GM13977 (cell line): ENCODE measurements at regions not wholly inside any gene's neighbourhood (a gene's known extent, or its start where the extent isn't known, plus 50 kb on each side); places are given as distances from the start of the nearest gene placed in this dataset.

ENCODE experiments used
- DNase-seq: peaks from one replicate; pipeline ENCODE4 v3.0.0; 2012; ENCODE audit warnings: low spot score
- in situ Hi-C: fragments of 300-500 bp; cut with MboI; formaldehyde crosslinking; loops from one replicate; pipeline ENCODE4 v1.12.0; 2022; ENCODE audit warnings: low sequenced_read_pairs, low pct_unique_long_range_greater_than_20kb, mixed read lengths, inconsistent platforms; ENCODE audit not compliant: unreplicated experiment
- TF ChIP-seq, protein P1 (sequence below): IDR thresholded peaks from 2 replicates; pipeline ENCODE4 v1.5.1; 2012; ENCODE audit warnings: mild to moderate bottlenecking, control low read depth; ENCODE audit not compliant: insufficient read depth; ENCODE audit errors: extremely low read depth, missing control alignments

DNA sequence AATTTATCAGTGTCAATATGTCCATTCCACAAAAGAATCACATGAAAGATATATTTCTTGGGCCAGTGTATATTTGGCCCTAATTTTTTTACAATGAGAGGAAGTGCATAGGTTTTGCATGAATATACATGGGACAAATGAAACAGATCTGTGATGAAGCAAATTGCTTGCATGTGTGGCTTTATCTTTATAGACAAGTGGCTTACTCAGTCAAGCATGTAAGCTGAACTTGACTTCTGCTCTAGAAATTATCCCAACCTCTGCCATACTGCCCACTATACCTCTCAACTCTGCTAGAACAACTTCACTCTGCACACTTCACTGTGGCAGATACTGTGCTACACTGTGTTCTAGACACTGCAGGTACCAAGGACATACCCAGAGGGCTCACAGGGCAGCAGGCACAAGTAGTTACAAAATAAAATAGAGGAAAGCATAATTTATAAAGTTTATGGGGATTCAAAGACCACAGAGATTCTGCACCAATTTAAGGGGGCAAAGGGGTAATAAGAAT, 349.2 kb upstream of the HSF2 start:
- DNase-seq: no peak
- in situ Hi-C loops: no loop called here
- TF ChIP-seq, protein P1, sequence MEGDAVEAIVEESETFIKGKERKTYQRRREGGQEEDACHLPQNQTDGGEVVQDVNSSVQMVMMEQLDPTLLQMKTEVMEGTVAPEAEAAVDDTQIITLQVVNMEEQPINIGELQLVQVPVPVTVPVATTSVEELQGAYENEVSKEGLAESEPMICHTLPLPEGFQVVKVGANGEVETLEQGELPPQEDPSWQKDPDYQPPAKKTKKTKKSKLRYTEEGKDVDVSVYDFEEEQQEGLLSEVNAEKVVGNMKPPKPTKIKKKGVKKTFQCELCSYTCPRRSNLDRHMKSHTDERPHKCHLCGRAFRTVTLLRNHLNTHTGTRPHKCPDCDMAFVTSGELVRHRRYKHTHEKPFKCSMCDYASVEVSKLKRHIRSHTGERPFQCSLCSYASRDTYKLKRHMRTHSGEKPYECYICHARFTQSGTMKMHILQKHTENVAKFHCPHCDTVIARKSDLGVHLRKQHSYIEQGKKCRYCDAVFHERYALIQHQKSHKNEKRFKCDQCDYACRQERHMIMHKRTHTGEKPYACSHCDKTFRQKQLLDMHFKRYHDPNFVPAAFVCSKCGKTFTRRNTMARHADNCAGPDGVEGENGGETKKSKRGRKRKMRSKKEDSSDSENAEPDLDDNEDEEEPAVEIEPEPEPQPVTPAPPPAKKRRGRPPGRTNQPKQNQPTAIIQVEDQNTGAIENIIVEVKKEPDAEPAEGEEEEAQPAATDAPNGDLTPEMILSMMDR: no peak

DNA sequence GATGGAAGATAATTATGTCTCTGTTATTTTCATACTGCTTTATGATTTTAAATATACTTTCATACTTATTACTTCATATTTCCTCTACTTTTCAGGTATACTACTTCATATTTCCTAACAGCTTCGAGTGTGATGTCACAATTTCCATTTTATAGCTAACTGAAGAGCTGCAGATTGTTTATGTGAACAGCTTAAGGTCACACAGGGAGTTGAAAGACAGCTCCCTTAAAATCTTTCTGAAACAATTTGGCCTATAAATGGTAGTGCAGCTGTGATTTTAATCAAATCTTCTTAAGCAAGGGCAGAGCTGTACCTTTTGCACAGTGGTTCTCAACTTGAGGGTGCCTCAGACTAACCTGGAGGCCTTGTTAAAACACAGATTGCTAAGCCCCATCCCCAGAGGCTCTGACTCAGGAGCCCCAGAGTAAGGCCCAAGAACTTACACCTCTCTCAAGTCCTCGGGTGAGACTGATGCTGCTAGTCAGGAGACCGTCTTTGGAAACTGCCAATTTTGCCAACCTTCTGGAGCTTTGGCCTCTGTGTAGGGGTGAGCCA, 347.0 kb upstream of the HSF2 start:
- TF ChIP-seq, protein P1: no peak
- in situ Hi-C loops: no loop called here
- no peak for DNase-seq

DNA sequence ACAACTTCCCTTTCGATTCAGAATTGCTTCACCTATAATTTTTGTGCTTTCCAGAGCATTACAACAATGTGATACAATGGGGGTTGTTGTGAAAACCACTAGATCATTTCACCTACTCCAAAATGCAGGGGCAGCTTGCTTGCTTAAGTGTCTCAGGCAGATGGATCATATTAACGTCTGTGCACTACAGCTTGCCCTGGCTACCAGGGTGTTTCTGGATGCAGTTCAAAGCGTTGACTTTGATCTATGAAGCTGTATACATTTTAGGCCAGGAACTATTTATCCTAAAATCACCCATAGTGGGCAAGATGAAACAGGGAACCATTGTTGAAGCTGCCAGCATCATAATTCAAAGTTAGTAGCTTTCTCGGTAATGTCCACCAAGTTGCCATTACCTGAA, 339.5 kb upstream of the HSF2 start:
- DNase-seq: no peak
- in situ Hi-C loops: no loop called here
- TF ChIP-seq, protein P1: no peak

DNA sequence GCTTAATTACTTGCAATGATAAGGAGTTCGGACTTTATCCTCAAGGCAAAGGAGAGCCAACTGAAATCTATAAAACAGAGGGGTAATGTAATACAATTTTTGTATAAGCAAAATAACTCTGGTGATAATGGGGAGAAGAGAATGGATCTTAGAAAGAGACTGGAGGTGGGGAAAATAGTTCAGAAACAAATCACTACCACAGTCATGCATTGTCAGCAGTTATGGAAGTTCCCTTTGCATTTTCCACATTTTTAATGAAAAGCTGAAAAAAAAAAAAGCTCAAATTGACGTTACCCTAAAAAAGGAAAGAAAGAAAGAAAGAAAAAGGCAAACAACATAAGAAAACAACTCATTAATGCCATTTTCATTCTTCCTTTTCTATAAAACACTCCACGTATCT, 337.6 kb upstream of the HSF2 start:
- no peak for DNase-seq
- TF ChIP-seq, protein P1: no peak
- in situ Hi-C loops: no loop called here

DNA sequence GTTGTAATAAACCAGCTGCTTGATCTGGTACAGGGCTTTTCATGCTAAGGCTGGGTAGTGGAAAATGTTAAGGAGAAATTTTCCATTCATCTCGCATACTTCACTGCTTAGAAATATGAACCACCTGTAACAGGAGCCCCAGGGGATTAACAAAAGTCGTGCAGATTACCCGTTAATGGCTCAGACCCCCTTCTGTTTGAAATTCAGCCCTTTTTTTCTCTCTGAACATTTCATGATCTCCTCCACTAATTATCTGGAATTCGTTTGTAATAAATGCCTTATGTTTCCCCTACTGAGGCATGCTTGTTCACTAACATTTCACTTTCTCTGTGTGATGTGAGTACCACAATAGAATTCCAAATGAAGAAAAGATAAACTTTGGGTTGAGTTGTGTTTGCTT, 336.4 kb upstream of the HSF2 start:
- TF ChIP-seq, protein P1: no peak
- in situ Hi-C loops: no loop called here
- no peak for DNase-seq

DNA sequence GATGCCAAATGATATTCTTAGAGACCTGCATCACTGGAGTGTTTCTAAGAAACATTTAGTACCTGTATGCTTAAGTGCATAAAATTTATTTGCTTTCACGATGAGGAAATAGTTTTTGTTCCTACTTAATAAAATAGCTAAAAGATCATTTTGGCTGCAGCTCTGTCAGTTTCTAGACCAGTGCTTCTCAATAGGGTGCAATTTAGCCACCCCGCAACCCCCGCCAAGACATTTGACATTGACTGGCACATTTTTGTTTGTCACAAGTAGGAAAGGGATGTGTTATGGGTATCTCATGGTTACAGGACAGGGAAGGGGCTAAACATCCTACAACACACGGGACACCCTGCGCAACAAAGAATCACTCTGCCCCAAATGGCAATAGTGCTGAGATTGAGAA, 335.7 kb upstream of the HSF2 start:
- no peak for DNase-seq
- in situ Hi-C loops: no loop called here
- TF ChIP-seq, protein P1: no peak

DNA sequence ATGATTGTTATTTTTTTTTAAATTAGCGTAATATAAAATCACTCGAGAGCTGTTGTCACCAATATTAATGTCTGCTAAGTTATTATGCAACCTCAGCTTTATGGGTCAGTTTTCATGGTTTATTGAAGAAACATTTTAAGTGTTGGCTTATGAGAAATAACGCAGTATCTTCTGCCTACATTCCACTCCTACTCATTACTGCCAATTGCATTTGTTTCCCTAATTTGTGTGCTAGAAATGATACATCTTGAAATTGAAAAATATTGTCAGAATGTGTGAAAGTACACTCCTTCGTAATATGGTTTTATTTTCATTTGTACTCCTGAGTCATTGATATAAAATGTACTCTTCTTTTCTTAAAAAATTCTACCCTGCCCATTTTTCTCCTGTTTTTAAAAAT, 333.3 kb upstream of the HSF2 start:
- no peak for DNase-seq
- TF ChIP-seq, protein P1: no peak
- in situ Hi-C loops: no loop called here
